ENCODE measurements at regions not wholly inside any gene's neighbourhood (a gene's known extent, or its start where the extent isn't known, plus 50 kb on each side); places are given as distances from the start of the nearest gene placed in this dataset.

- no peak overlapping the region for H3K9ac ChIP-seq (ENCODE audit: insufficient read depth, low read length)
- no peaks in the 10 kb centered on the region for H4K20me1 ChIP-seq (ENCODE audit: control insufficient read depth, extremely low read depth, insufficient read depth, low read length)
- H3K27me3 ChIP-seq (ENCODE audit: control insufficient read depth, insufficient read depth, low read length) = no peaks in the 10 kb centered on the region
- H3K4me3 ChIP-seq (replicated peaks in 1 of 4; ENCODE audit: control extremely low read depth in 1 of 4, insufficient read depth in 1 of 4, low read depth in 3 of 4, low read length in 4 of 4) = no peak overlapping the region
- H3K79me2 ChIP-seq (ENCODE audit: control insufficient read depth, insufficient read depth, low read length) = no peaks in the 10 kb centered on the region
- DNase-seq (ENCODE audit: low read depth in 2 of 2) = no peak
- no peak overlapping the region for H3K27ac ChIP-seq (ENCODE audit: insufficient read depth, low read length)
- no peaks in the 10 kb centered on the region for H3K4me1 ChIP-seq (ENCODE audit: control insufficient read depth, extremely low read depth, insufficient read depth, low read length)
- no peaks in the 10 kb centered on the region for H3K9me3 ChIP-seq (ENCODE audit: control insufficient read depth, insufficient read depth, low read depth, low read length)
- no peaks in the 10 kb centered on the region for H3K36me3 ChIP-seq (ENCODE audit: control insufficient read depth, insufficient read depth, low read length)
- no peak overlapping the region for H2AFZ ChIP-seq (ENCODE audit: low read length)
- TF ChIP-seq CTCF (conservative IDR thresholded peaks at IDR 0.05 in 1 of 2, IDR thresholded peaks at IDR 0.05 in 1 of 2; ENCODE audit: low read depth in 1 of 2, low read length in 2 of 2) (no peak), EZH2 (IDR thresholded peaks at IDR 0.05; ENCODE audit: low read length, missing control alignments) (no peak)
- no peak overlapping the region for H3K4me2 ChIP-seq (ENCODE audit: extremely low read depth, insufficient read depth, low read length)
Measured at GRCh38 chr1:239644604-239645003, 258.2 kb downstream of the CHRM3 start.

GRCh38 chr1:239647045-239647444, 260.7 kb downstream of the CHRM3 start:
- Histone ChIP-seq H3K4me2 (ENCODE audit: extremely low read depth, insufficient read depth, low read length) (no peak overlapping the region), H4K20me1 (ENCODE audit: control insufficient read depth, extremely low read depth, insufficient read depth, low read length) (no peaks in the 10 kb centered on the region)

GRCh38 chr1:239647964-239648632, 261.7 kb downstream of the CHRM3 start:
- no peak overlapping the region for H3K4me2 ChIP-seq (ENCODE audit: extremely low read depth, insufficient read depth, low read length)
- no peaks in the 10 kb centered on the region for H3K4me1 ChIP-seq (ENCODE audit: control insufficient read depth, extremely low read depth, insufficient read depth, low read length)
- H3K79me2 ChIP-seq (ENCODE audit: control insufficient read depth, insufficient read depth, low read length) = no peaks in the 10 kb centered on the region
- H3K9ac ChIP-seq (ENCODE audit: insufficient read depth, low read length) = no peak overlapping the region
- H2AFZ ChIP-seq (ENCODE audit: low read length) = no peak overlapping the region
- H3K27ac ChIP-seq (ENCODE audit: insufficient read depth, low read length) = no peak overlapping the region
- no peak for TF ChIP-seq CTCF (conservative IDR thresholded peaks at IDR 0.05 in 1 of 2, IDR thresholded peaks at IDR 0.05 in 1 of 2; ENCODE audit: low read depth in 1 of 2, low read length in 2 of 2)
- H3K9me3 ChIP-seq (ENCODE audit: control insufficient read depth, insufficient read depth, low read depth, low read length) = no peaks in the 10 kb centered on the region
- DNase-seq (ENCODE audit: low read depth in 2 of 2) = no peak
- H4K20me1 ChIP-seq (ENCODE audit: control insufficient read depth, extremely low read depth, insufficient read depth, low read length) = no peaks in the 10 kb centered on the region
- no peaks in the 10 kb centered on the region for H3K36me3 ChIP-seq (ENCODE audit: control insufficient read depth, insufficient read depth, low read length)
- no peak overlapping the region for H3K4me3 ChIP-seq (replicated peaks in 1 of 4; ENCODE audit: control extremely low read depth in 1 of 4, insufficient read depth in 1 of 4, low read depth in 3 of 4, low read length in 4 of 4)
- H3K27me3 ChIP-seq (ENCODE audit: control insufficient read depth, insufficient read depth, low read length) = no peaks in the 10 kb centered on the region

More at GRCh38 chr1:239647045-239647444, 260.7 kb downstream of the CHRM3 start:
- Histone ChIP-seq H3K79me2 (ENCODE audit: control insufficient read depth, insufficient read depth, low read length) (no peaks in the 10 kb centered on the region), H3K4me1 (ENCODE audit: control insufficient read depth, extremely low read depth, insufficient read depth, low read length) (no peaks in the 10 kb centered on the region), H3K9me3 (ENCODE audit: control insufficient read depth, insufficient read depth, low read depth, low read length) (no peaks in the 10 kb centered on the region), H3K27ac (ENCODE audit: insufficient read depth, low read length) (no peak overlapping the region), H3K4me3 (replicated peaks in 1 of 4; ENCODE audit: control extremely low read depth in 1 of 4, insufficient read depth in 1 of 4, low read depth in 3 of 4, low read length in 4 of 4) (no peak overlapping the region), H3K27me3 (ENCODE audit: control insufficient read depth, insufficient read depth, low read length) (no peaks in the 10 kb centered on the region), H3K36me3 (ENCODE audit: control insufficient read depth, insufficient read depth, low read length) (no peaks in the 10 kb centered on the region), H2AFZ (ENCODE audit: low read length) (no peak overlapping the region), H3K9ac (ENCODE audit: insufficient read depth, low read length) (no peak overlapping the region)
- no peak for TF ChIP-seq EZH2 (IDR thresholded peaks at IDR 0.05; ENCODE audit: low read length, missing control alignments)
- no peak for TF ChIP-seq CTCF (conservative IDR thresholded peaks at IDR 0.05 in 1 of 2, IDR thresholded peaks at IDR 0.05 in 1 of 2; ENCODE audit: low read depth in 1 of 2, low read length in 2 of 2)
- DNase-seq (ENCODE audit: low read depth in 2 of 2) = no peak
